ENCODE measurements at regions not wholly inside any gene's neighbourhood (a gene's known extent, or its start where the extent isn't known, plus 50 kb on each side); places are given as distances from the start of the nearest gene placed in this dataset.

- TF ChIP-seq CTCF (IDR thresholded peaks at IDR 0.05; ENCODE audit: borderline replicate concordance, extremely low read depth, insufficient read depth), result no peak
- H3K9me3 ChIP-seq (ENCODE audit: control insufficient read depth in 2 of 3, insufficient read depth in 1 of 3, low read length in 3 of 3), result no peaks in the 10 kb centered on the region
- no peak overlapping the region for H3K9ac ChIP-seq (ENCODE audit: low read length in 3 of 3)
- H3K27me3 ChIP-seq (ENCODE audit: control insufficient read depth, insufficient read depth, low read length), result no peaks in the 10 kb centered on the region
- peaks cover 0 to 4% (median 0%) of the 10 kb centered on the region in 3 donors for H3K4me1 ChIP-seq (ENCODE audit: control insufficient read depth in 2 of 3, insufficient read depth in 2 of 3, low read depth in 1 of 3, low read length in 3 of 3)
- H3K27ac ChIP-seq (ENCODE audit: low read depth in 2 of 2, low read length in 2 of 2), result no peak overlapping the region
- DNase-seq, result no peak
- H3K36me3 ChIP-seq (ENCODE audit: control insufficient read depth in 2 of 3, insufficient read depth in 3 of 3, low read length in 3 of 3), result no peaks in the 10 kb centered on the region
- H3K4me3 ChIP-seq (ENCODE audit: low read length in 3 of 3), result no peak overlapping the region
- FAIRE-seq, result no peak
- intact Hi-C loops (cut with DNase I), result no loop called here
Measured at GRCh38 chr20:40579701-40580100, 109.3 kb downstream of the MAFB start.

DNA sequence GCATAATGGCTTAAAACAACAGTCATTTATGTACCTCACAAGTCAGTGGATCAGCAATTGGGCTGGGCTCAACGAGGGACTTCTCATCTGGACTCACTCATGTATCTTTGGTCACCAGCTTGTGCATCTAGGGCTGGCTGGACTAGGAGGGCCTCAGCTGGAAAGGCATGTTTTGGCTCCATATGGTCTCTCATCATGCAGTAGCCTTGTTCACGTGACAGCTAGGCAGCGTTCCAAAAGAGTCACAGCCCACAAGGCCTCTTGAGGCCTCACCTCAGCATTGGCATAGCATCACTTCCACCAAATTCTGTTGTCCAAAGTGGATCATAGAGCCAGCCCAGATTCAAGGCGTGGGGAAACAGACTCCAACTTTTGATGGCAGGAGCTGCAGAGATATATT is 110.1 kb downstream of the MAFB start:
- intact Hi-C loops (cut with DNase I), result no loop called here
- DNase-seq (no peak), FAIRE-seq (no peak)

GRCh38 chr20:40575851-40576250 is 113.2 kb downstream of the MAFB start:
- H3K9me3 ChIP-seq (ENCODE audit: control insufficient read depth in 2 of 3, insufficient read depth in 1 of 3, low read length in 3 of 3), result no peaks in the 10 kb centered on the region
- no peak overlapping the region for H3K9ac ChIP-seq (ENCODE audit: low read length in 3 of 3)
- no peaks in the 10 kb centered on the region for H3K4me1 ChIP-seq (ENCODE audit: control insufficient read depth in 2 of 3, insufficient read depth in 2 of 3, low read depth in 1 of 3, low read length in 3 of 3)
- no peak overlapping the region for H3K27ac ChIP-seq (ENCODE audit: low read depth in 2 of 2, low read length in 2 of 2)
- H3K4me3 ChIP-seq (ENCODE audit: low read length in 3 of 3), result no peak overlapping the region
- DNase-seq (no peak), FAIRE-seq (no peak)
- no peaks in the 10 kb centered on the region for H3K36me3 ChIP-seq (ENCODE audit: control insufficient read depth in 2 of 3, insufficient read depth in 3 of 3, low read length in 3 of 3)
- no peaks in the 10 kb centered on the region for H3K27me3 ChIP-seq (ENCODE audit: control insufficient read depth, insufficient read depth, low read length)
- TF ChIP-seq CTCF (IDR thresholded peaks at IDR 0.05; ENCODE audit: borderline replicate concordance, extremely low read depth, insufficient read depth), result no peak
- intact Hi-C loops (cut with DNase I), result no loop called here

More for the DNA sequence above, 110.1 kb downstream of the MAFB start:
- TF ChIP-seq CTCF (IDR thresholded peaks at IDR 0.05; ENCODE audit: borderline replicate concordance, extremely low read depth, insufficient read depth), result no peak
- Histone ChIP-seq H3K4me3 (ENCODE audit: low read length in 3 of 3) (no peak overlapping the region), H3K27me3 (ENCODE audit: control insufficient read depth, insufficient read depth, low read length) (no peaks in the 10 kb centered on the region), H3K4me1 (ENCODE audit: control insufficient read depth in 2 of 3, insufficient read depth in 2 of 3, low read depth in 1 of 3, low read length in 3 of 3) (no peaks in the 10 kb centered on the region), H3K27ac (ENCODE audit: low read depth in 2 of 2, low read length in 2 of 2) (no peak overlapping the region), H3K9me3 (ENCODE audit: control insufficient read depth in 2 of 3, insufficient read depth in 1 of 3, low read length in 3 of 3) (no peaks in the 10 kb centered on the region), H3K9ac (ENCODE audit: low read length in 3 of 3) (no peak overlapping the region), H3K36me3 (ENCODE audit: control insufficient read depth in 2 of 3, insufficient read depth in 3 of 3, low read length in 3 of 3) (no peaks in the 10 kb centered on the region)

GRCh38 chr20:40572251-40572650 is 116.8 kb downstream of the MAFB start:
- DNase-seq (no peak), FAIRE-seq (no peak)
- TF ChIP-seq CTCF (IDR thresholded peaks at IDR 0.05; ENCODE audit: borderline replicate concordance, extremely low read depth, insufficient read depth), result no peak
- Histone ChIP-seq H3K27ac (ENCODE audit: low read depth in 2 of 2, low read length in 2 of 2) (no peak overlapping the region), H3K27me3 (ENCODE audit: control insufficient read depth, insufficient read depth, low read length) (no peaks in the 10 kb centered on the region), H3K9ac (ENCODE audit: low read length in 3 of 3) (no peak overlapping the region), H3K36me3 (ENCODE audit: control insufficient read depth in 2 of 3, insufficient read depth in 3 of 3, low read length in 3 of 3) (no peaks in the 10 kb centered on the region), H3K4me1 (ENCODE audit: control insufficient read depth in 2 of 3, insufficient read depth in 2 of 3, low read depth in 1 of 3, low read length in 3 of 3) (no peaks in the 10 kb centered on the region), H3K9me3 (ENCODE audit: control insufficient read depth in 2 of 3, insufficient read depth in 1 of 3, low read length in 3 of 3) (no peaks in the 10 kb centered on the region), H3K4me3 (ENCODE audit: low read length in 3 of 3) (no peak overlapping the region)
- intact Hi-C loops (cut with DNase I), result no loop called here

Measured in kidney (tissue), 13 donors.